GM21528 (cell line): ENCODE measurements at regions not wholly inside any gene's neighbourhood (a gene's known extent, or its start where the extent isn't known, plus 50 kb on each side); places are given as distances from the start of the nearest gene placed in this dataset.
"Not testable (repeated sequence)": the region's sequence is repeated elsewhere in the genome, so short reads cannot be mapped to it uniquely, and the experiment has no call there.

Experiments
- ATAC-seq: cut with Tn5 transposase; IDR thresholded peaks from one replicate; pipeline ENCODE4 v1.9.1; 2021; ENCODE audit warnings: mild to moderate bottlenecking, moderate library complexity; ENCODE audit not compliant: unreplicated experiment, low FRiP score

GRCh38 chr6:139955366-139956155, 581.1 kb upstream of the CITED2 start:
- ATAC-seq: no peak

- no peak for ATAC-seq
Measured at GRCh38 chr6:139954463-139955071, 580.1 kb upstream of the CITED2 start.

- not testable (repeated sequence) for ATAC-seq
Measured at GRCh38 chr6:139953780-139954179, 579.3 kb upstream of the CITED2 start.

GRCh38 chr6:139951172-139951571, 576.7 kb upstream of the CITED2 start:
- ATAC-seq: no peak

- no peak for ATAC-seq
Measured at GRCh38 chr6:139944976-139945375, 570.5 kb upstream of the CITED2 start.

GRCh38 chr6:139944131-139944530, 569.7 kb upstream of the CITED2 start:
- no peak for ATAC-seq

- ATAC-seq: no peak
Measured at GRCh38 chr6:139943391-139943790, 568.9 kb upstream of the CITED2 start.

- no peak for ATAC-seq
Measured at GRCh38 chr6:139942331-139942730, 567.9 kb upstream of the CITED2 start.

GRCh38 chr6:139941826-139942225, 567.4 kb upstream of the CITED2 start:
- ATAC-seq: no peak

GRCh38 chr6:139940741-139941729, 566.6 kb upstream of the CITED2 start:
- peak; percentile 98 for ATAC-seq

GRCh38 chr6:139939189-139939979, 564.9 kb upstream of the CITED2 start:
- ATAC-seq: no peak

- no peak for ATAC-seq
Measured at GRCh38 chr6:139932671-139933070, 558.2 kb upstream of the CITED2 start.

GRCh38 chr6:139931747-139932146, 557.3 kb upstream of the CITED2 start:
- no peak for ATAC-seq

- no peak for ATAC-seq
Measured at GRCh38 chr6:139927742-139928305, 553.4 kb upstream of the CITED2 start.

- no peak for ATAC-seq
Measured at GRCh38 chr6:139927236-139927635, 552.8 kb upstream of the CITED2 start.

- ATAC-seq: no peak
Measured at GRCh38 chr6:139926711-139927110, 552.3 kb upstream of the CITED2 start.

GRCh38 chr6:139925894-139926641, 551.6 kb upstream of the CITED2 start:
- no peak for ATAC-seq

- ATAC-seq: no peak
Measured at GRCh38 chr6:139923964-139924475, 549.6 kb upstream of the CITED2 start.

GRCh38 chr6:139922236-139922635, 547.8 kb upstream of the CITED2 start:
- no peak for ATAC-seq
